ENCODE measurements at regions not wholly inside any gene's neighbourhood (a gene's known extent, or its start where the extent isn't known, plus 50 kb on each side); places are given as distances from the start of the nearest gene placed in this dataset.

DNA sequence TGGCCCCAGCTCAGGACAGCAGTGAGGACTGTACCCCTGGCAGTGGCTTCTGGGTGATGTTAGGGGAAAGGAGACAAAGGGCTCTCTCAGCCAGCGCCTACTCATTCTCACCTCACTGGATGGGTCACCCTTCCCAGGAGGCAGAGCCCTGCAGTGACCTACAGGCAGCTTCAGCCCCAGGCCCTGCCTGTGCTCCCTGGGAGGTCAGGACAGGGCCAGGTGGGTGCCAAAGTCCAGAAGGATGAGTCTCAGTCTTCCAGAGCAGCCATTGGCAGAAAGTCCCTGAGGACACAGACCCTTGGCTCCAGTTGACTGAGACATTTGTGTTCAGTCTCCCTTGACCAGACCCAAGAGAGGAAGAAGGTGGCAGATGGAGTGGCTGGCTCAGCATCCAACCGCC, 75.1 kb downstream of the TEX51 start:
- Histone ChIP-seq H3K4me1 (ENCODE audit: control insufficient read depth in 2 of 2, insufficient read depth in 2 of 2, low read length in 2 of 2) (peaks cover 2 to 4% of the 10 kb centered on the region in 2 donors), H3K9ac (ENCODE audit: low read depth in 1 of 2, low read length in 2 of 2) (no peak overlapping the region), H3K36me3 (ENCODE audit: control insufficient read depth in 2 of 2, insufficient read depth in 2 of 2, low read length in 2 of 2) (no peaks in the 10 kb centered on the region), H3K9me3 (ENCODE audit: control insufficient read depth in 2 of 2, low read length in 2 of 2) (no peaks in the 10 kb centered on the region), H3K27ac (ENCODE audit: low read depth in 2 of 2, low read length in 2 of 2) (no peak overlapping the region), H3K4me3 (ENCODE audit: low read length in 2 of 2) (no peak overlapping the region), H3K27me3 (ENCODE audit: control insufficient read depth in 2 of 2, insufficient read depth in 2 of 2, low read length in 2 of 2) (peaks cover 0 to 4% of the 10 kb centered on the region in 2 donors)

DNA sequence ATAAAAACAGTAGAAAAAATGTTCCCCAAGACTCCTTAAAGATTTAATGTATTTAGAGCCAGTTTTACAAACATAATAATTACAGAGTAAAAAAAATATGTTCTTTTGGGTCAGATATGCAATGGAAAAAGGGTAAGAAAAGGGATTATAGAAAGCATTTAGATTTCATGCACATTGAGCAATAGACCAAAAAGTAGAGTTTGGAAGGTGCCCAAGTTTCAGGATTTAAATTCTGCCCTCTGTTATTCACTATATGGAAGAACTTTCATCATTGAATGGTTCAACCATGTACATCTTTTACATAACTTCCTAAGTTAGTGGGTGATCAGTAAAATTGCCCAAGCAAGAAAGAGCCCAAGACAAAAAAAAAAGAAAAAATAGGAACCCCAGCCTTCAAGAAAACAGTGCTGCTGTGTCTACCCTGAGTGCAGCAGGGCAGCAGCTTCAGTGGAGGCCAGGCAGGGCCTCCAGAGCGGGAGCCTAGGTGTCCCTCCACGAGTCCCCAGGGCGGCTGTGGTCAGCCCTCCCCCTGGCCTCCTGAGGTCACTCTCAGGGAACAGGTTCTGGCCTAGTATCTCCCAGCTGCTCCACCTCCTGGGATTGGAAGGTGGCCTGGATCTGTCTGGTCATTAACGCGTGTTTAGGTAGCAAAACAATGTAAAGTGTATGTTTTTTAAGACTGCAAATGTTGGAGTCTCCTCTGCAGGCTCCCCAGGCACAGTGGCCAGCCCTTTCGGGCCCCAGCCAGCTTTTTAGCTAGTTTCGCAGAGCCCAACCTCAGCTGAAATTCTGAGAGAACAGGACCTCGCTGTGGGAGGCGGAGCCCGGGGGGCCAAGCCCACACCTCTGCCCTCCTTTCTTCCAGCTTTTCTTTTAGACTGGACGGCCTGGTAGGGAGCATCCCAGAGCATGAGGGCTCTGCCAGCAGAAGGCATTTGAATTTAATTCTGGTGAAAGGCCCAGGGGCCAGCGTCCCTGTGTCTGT, 77.3 kb downstream of the TEX51 start:
- H3K9me3 ChIP-seq (ENCODE audit: control insufficient read depth in 2 of 2, low read length in 2 of 2) = no peaks in the 10 kb centered on the region
- no peaks in the 10 kb centered on the region for H3K36me3 ChIP-seq (ENCODE audit: control insufficient read depth in 2 of 2, insufficient read depth in 2 of 2, low read length in 2 of 2)
- peaks cover 0 to 2% of the 10 kb centered on the region in 2 donors for H3K27me3 ChIP-seq (ENCODE audit: control insufficient read depth in 2 of 2, insufficient read depth in 2 of 2, low read length in 2 of 2)
- no peak overlapping the region for H3K4me3 ChIP-seq (ENCODE audit: low read length in 2 of 2)
- peaks cover 2 to 4% of the 10 kb centered on the region in 2 donors for H3K4me1 ChIP-seq (ENCODE audit: control insufficient read depth in 2 of 2, insufficient read depth in 2 of 2, low read length in 2 of 2)
- H3K9ac ChIP-seq (ENCODE audit: low read depth in 1 of 2, low read length in 2 of 2) = no peak overlapping the region
- H3K27ac ChIP-seq (ENCODE audit: low read depth in 2 of 2, low read length in 2 of 2) = no peak overlapping the region

DNA sequence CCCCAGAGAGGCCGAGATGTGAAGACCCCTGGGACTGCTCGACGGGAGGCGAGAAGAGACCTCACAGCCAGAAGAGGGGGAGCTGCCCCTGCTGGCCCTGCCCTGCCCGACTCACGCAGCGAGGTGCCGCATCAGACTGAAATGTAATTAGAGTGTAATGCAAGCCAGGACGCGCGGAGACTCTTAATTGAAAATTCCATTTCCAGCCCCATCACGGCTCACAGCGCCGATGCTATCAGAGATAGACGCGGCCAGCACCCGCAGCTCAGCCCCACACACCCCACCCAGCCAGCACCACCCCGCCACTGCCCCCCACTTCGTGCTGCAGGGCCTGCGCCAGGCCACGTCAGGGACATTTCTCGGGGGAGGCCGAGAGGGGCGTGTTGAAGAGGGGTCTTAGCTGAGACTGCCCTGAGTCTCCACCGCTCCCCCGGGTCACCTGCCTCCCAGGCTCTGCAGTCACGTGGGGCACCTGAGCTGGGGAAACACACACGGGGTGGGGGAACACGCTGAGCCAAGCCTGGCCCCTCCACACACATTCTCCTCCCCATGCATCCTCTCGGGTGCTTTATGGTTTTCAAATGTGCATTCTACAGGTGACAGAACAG, 78.1 kb downstream of the TEX51 start:
- no peak overlapping the region for H3K4me3 ChIP-seq (ENCODE audit: low read length in 2 of 2)
- no peak overlapping the region for H3K27ac ChIP-seq (ENCODE audit: low read depth in 2 of 2, low read length in 2 of 2)
- no peaks in the 10 kb centered on the region for H3K9me3 ChIP-seq (ENCODE audit: control insufficient read depth in 2 of 2, low read length in 2 of 2)
- H3K36me3 ChIP-seq (ENCODE audit: control insufficient read depth in 2 of 2, insufficient read depth in 2 of 2, low read length in 2 of 2) = no peaks in the 10 kb centered on the region
- peaks cover 0 to 2% of the 10 kb centered on the region in 2 donors for H3K27me3 ChIP-seq (ENCODE audit: control insufficient read depth in 2 of 2, insufficient read depth in 2 of 2, low read length in 2 of 2)
- H3K4me1 ChIP-seq (ENCODE audit: control insufficient read depth in 2 of 2, insufficient read depth in 2 of 2, low read length in 2 of 2) = peaks cover 1 to 2% of the 10 kb centered on the region in 2 donors
- no peak overlapping the region for H3K9ac ChIP-seq (ENCODE audit: low read depth in 1 of 2, low read length in 2 of 2)

DNA sequence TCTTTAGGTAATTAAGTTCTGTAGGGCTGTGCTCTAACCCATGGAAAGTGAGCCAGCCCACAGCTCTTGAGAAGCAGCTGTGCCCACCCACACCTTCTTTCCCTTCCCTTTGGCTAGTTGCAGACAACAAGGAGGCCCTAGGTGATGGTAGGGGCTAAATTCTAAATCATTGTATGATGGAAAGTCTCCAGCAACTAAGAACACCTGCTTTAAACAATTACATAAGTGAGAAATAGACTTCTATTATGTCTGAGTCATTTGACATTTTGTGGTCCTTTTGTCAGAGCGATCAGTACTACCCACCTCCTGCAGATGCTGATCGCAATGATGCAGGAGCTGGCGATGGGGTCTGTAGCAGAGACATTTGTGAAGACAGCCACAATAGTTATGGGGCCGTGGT, 79.6 kb downstream of the TEX51 start:
- Histone ChIP-seq H3K27me3 (ENCODE audit: control insufficient read depth in 2 of 2, insufficient read depth in 2 of 2, low read length in 2 of 2) (no peaks in the 10 kb centered on the region), H3K27ac (ENCODE audit: low read depth in 2 of 2, low read length in 2 of 2) (no peak overlapping the region), H3K36me3 (ENCODE audit: control insufficient read depth in 2 of 2, insufficient read depth in 2 of 2, low read length in 2 of 2) (no peaks in the 10 kb centered on the region), H3K9me3 (ENCODE audit: control insufficient read depth in 2 of 2, low read length in 2 of 2) (no peaks in the 10 kb centered on the region), H3K4me1 (ENCODE audit: control insufficient read depth in 2 of 2, insufficient read depth in 2 of 2, low read length in 2 of 2) (no peaks in the 10 kb centered on the region), H3K4me3 (ENCODE audit: low read length in 2 of 2) (no peak overlapping the region), H3K9ac (ENCODE audit: low read depth in 1 of 2, low read length in 2 of 2) (no peak overlapping the region)

DNA sequence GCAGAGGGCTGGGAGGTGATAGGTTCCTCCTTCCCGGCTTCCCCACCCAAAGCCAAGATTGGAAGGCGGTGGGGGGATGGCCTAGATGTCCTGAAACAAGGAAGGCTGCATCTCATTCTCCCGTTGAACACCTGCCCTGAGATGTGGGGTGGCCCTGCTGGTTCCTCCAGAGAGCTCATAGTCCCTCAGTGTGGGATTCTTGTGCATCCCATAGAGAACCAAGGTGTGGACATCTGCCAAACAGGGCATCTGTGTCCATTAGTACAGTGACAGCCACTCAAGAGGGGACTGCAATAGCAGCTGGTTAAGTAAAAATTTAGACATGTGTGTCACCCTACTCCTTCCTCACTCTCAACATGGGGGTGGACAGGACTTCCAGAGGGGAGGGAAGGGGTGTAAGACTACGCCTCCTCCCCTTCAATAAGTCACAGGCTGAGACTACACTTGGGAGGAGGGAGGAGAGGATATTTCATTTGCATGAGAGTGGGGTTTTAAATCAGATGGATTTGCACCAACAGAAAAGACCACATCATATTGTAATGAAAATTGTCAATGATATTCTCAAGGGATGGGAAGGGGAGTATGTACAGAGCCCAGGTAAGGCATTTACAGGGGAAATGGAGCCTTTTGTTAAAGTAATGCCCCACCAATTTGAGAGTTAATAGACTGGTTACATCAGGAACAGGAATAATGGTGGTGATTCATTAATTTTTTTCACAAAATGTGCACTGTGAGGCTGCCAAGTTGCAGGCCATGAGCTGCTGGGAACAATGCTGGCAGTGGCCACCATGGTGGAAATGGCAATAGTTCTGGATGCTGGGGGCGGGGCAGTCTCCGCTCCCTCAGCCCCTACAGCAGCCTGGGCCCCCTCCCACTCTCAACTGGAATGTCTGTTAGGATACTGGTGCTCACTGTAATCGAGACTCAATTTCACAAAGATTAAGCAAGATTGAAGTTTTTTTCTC, 80.6 kb downstream of the TEX51 start:
- Histone ChIP-seq H3K9me3 (ENCODE audit: control insufficient read depth in 2 of 2, low read length in 2 of 2) (no peaks in the 10 kb centered on the region), H3K4me3 (ENCODE audit: low read length in 2 of 2) (no peak overlapping the region), H3K9ac (ENCODE audit: low read depth in 1 of 2, low read length in 2 of 2) (no peak overlapping the region), H3K27me3 (ENCODE audit: control insufficient read depth in 2 of 2, insufficient read depth in 2 of 2, low read length in 2 of 2) (no peaks in the 10 kb centered on the region), H3K36me3 (ENCODE audit: control insufficient read depth in 2 of 2, insufficient read depth in 2 of 2, low read length in 2 of 2) (no peaks in the 10 kb centered on the region), H3K27ac (ENCODE audit: low read depth in 2 of 2, low read length in 2 of 2) (no peak overlapping the region), H3K4me1 (ENCODE audit: control insufficient read depth in 2 of 2, insufficient read depth in 2 of 2, low read length in 2 of 2) (no peaks in the 10 kb centered on the region)

DNA sequence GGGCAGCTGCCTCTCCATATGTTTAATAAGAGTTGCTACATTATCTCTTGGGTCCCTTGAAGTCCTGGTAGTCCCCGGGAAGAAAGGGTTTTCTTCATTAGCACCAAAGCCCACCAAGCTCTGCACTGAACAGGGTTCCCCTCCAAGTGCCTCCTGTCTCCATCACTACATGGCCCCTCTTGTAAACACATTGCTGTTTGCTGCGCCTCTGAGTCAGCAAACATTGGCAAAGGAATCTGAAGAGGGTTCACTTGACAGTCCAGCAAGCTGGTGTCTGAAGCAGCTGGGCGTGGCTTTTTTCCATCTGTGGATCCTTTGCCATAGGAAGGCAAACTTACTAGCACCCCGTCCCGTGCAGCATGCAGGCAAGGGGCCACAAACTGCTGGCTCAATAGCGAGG, 82.8 kb downstream of the TEX51 start:
- Histone ChIP-seq H3K36me3 (ENCODE audit: control insufficient read depth in 2 of 2, insufficient read depth in 2 of 2, low read length in 2 of 2) (no peaks in the 10 kb centered on the region), H3K4me3 (ENCODE audit: low read length in 2 of 2) (no peak overlapping the region), H3K9ac (ENCODE audit: low read depth in 1 of 2, low read length in 2 of 2) (no peak overlapping the region), H3K9me3 (ENCODE audit: control insufficient read depth in 2 of 2, low read length in 2 of 2) (no peaks in the 10 kb centered on the region), H3K27ac (ENCODE audit: low read depth in 2 of 2, low read length in 2 of 2) (no peak overlapping the region), H3K4me1 (ENCODE audit: control insufficient read depth in 2 of 2, insufficient read depth in 2 of 2, low read length in 2 of 2) (no peaks in the 10 kb centered on the region), H3K27me3 (ENCODE audit: control insufficient read depth in 2 of 2, insufficient read depth in 2 of 2, low read length in 2 of 2) (no peaks in the 10 kb centered on the region)

DNA sequence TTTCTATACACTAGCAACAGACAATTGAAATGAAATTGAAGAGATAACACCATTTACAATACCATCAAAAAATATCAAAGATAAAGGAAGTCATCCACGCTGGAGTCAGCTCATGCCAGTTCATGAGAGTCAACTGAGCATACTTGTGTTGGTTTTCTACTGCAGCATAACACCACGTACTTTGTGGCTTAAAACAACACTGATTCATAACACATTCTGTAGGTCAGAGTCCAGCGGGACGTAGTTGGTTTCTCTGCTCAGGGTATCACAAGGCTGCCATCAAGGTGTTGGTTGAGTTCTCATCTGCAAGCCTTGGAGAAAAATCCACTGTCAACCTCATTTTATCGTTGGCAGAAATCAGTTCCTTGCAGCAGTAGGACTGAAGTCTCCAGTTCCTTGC, 84.2 kb downstream of the TEX51 start:
- H3K27me3 ChIP-seq (ENCODE audit: control insufficient read depth in 2 of 2, insufficient read depth in 2 of 2, low read length in 2 of 2) = no peaks in the 10 kb centered on the region
- no peaks in the 10 kb centered on the region for H3K4me1 ChIP-seq (ENCODE audit: control insufficient read depth in 2 of 2, insufficient read depth in 2 of 2, low read length in 2 of 2)
- H3K36me3 ChIP-seq (ENCODE audit: control insufficient read depth in 2 of 2, insufficient read depth in 2 of 2, low read length in 2 of 2) = no peaks in the 10 kb centered on the region
- no peak overlapping the region for H3K9ac ChIP-seq (ENCODE audit: low read depth in 1 of 2, low read length in 2 of 2)
- no peak overlapping the region for H3K27ac ChIP-seq (ENCODE audit: low read depth in 2 of 2, low read length in 2 of 2)
- no peaks in the 10 kb centered on the region for H3K9me3 ChIP-seq (ENCODE audit: control insufficient read depth in 2 of 2, low read length in 2 of 2)
- H3K4me3 ChIP-seq (ENCODE audit: low read length in 2 of 2) = no peak overlapping the region

DNA sequence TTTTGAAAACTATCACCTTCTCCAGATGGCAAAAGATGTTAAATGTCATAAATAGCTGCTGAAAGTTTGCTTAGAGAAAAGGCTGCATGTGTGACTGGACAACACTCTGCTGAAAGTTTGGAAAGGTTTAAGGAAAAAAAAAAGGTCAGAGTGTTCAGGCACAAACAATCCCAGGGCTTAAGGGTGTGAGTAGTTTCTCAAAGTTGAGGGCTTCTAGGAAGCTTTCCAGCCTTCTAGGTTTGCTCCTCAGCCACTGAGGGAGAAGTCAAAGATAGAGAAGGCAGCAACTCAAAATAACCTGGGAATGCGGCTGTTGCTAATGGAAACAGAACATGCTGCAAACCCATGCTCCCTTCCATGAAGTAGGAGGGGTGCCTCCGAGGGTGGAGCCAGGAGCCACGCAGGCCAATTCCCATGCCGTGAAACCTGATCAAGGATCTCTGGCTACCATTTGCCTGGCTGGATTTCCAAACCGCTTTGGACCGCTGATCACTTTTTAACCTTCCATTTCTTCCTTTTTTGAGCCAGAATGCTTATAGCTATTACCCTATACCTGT, 88.0 kb downstream of the TEX51 start:
- H3K27ac ChIP-seq (ENCODE audit: low read depth in 2 of 2, low read length in 2 of 2) = no peak overlapping the region
- no peak overlapping the region for H3K9ac ChIP-seq (ENCODE audit: low read depth in 1 of 2, low read length in 2 of 2)
- H3K4me1 ChIP-seq (ENCODE audit: control insufficient read depth in 2 of 2, insufficient read depth in 2 of 2, low read length in 2 of 2) = no peaks in the 10 kb centered on the region
- no peak overlapping the region for H3K4me3 ChIP-seq (ENCODE audit: low read length in 2 of 2)
- H3K27me3 ChIP-seq (ENCODE audit: control insufficient read depth in 2 of 2, insufficient read depth in 2 of 2, low read length in 2 of 2) = no peaks in the 10 kb centered on the region
- no peaks in the 10 kb centered on the region for H3K9me3 ChIP-seq (ENCODE audit: control insufficient read depth in 2 of 2, low read length in 2 of 2)
- no peaks in the 10 kb centered on the region for H3K36me3 ChIP-seq (ENCODE audit: control insufficient read depth in 2 of 2, insufficient read depth in 2 of 2, low read length in 2 of 2)

DNA sequence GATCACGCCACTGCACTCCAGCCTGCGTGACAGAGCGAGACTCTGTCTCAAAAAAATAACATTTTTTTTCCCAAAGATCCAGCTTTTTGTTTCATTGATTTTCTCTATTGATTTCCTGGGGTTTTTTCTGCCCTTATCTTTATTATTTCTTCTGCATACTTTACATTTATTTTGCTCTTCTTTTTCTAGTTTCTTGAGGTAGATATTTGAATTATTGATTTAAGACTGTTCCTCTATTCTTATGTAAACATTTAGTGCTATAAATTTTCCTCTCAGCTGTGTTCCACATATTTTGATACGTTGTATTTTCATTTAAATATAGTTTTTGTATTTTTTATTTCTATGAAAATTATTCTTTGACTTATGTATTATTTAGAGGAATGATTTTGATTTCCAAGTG, 89.8 kb downstream of the TEX51 start:
- no peak overlapping the region for H3K9ac ChIP-seq (ENCODE audit: low read depth in 1 of 2, low read length in 2 of 2)
- no peaks in the 10 kb centered on the region for H3K4me1 ChIP-seq (ENCODE audit: control insufficient read depth in 2 of 2, insufficient read depth in 2 of 2, low read length in 2 of 2)
- no peaks in the 10 kb centered on the region for H3K9me3 ChIP-seq (ENCODE audit: control insufficient read depth in 2 of 2, low read length in 2 of 2)
- no peaks in the 10 kb centered on the region for H3K36me3 ChIP-seq (ENCODE audit: control insufficient read depth in 2 of 2, insufficient read depth in 2 of 2, low read length in 2 of 2)
- H3K27me3 ChIP-seq (ENCODE audit: control insufficient read depth in 2 of 2, insufficient read depth in 2 of 2, low read length in 2 of 2) = no peaks in the 10 kb centered on the region
- no peak overlapping the region for H3K27ac ChIP-seq (ENCODE audit: low read depth in 2 of 2, low read length in 2 of 2)
- H3K4me3 ChIP-seq (ENCODE audit: low read length in 2 of 2) = no peak overlapping the region

Measured in mucosa of rectum (tissue), 2 donors.